Heart left ventricle (tissue), 16 donors: ENCODE measurements at regions not wholly inside any gene's neighbourhood (a gene's known extent, or its start where the extent isn't known, plus 50 kb on each side); places are given as distances from the start of the nearest gene placed in this dataset.

Source experiments
- ATAC-seq, 4 donors: fragments of 200-7000 bp; cut with Tn5 transposase; one replicate each; pipeline ENCODE4 v1.9.1; 2020 to 2022; ENCODE audit warnings: moderate library complexity in 4 of 4, mild to moderate bottlenecking in 3 of 4, moderate number of reproducible peaks in 1 of 4
- DNase-seq, 5 donors: peaks; one replicate each; pipeline ENCODE4 v3.0.0-alpha.2; 2020
- H3K27ac ChIP-seq, 12 donors: fragments of 200-600 bp; sonication (generic) in 4 of 12; one replicate each; pipeline versions ENCODE4 v1.5.0 to v1.8.0; 2016 to 2022; ENCODE audit warnings: mild to moderate bottlenecking in 2 of 12
- H3K27me3 ChIP-seq, 9 donors: fragments of 200-600 bp; sonication (generic) in 2 of 9; one replicate each; pipeline versions ENCODE4 v1.5.1 to v1.8.0; 2016 to 2022; ENCODE audit warnings: mild to moderate bottlenecking in 3 of 9
- H3K36me3 ChIP-seq, 9 donors: fragments of 200-600 bp; sonication (generic) in 2 of 9; one replicate each; pipeline versions ENCODE4 v1.5.0 to v1.8.0; 2018 to 2022; ENCODE audit warnings: mild to moderate bottlenecking in 2 of 9
- H3K4me1 ChIP-seq, 12 donors: fragments of 200-600 bp; sonication (generic) in 4 of 12; one replicate each; pipeline versions ENCODE4 v1.5.0 to v1.8.0; 2016 to 2022; ENCODE audit warnings: mild to moderate bottlenecking in 3 of 12
- H3K4me3 ChIP-seq, 12 donors: fragments of 200-600 bp; sonication (generic) in 4 of 12; one replicate each; pipeline versions ENCODE4 v1.5.0 to v1.8.0; 2017 to 2022; ENCODE audit warnings: mild to moderate bottlenecking in 9 of 12, moderate library complexity in 4 of 12
- H3K9me3 ChIP-seq, 12 donors: fragments of 200-600 bp; sonication (generic) in 4 of 12; one replicate each; pipeline versions ENCODE4 v1.5.0 to v1.8.0; 2016 to 2022; ENCODE audit warnings: mild to moderate bottlenecking in 1 of 12
- POLR2A ChIP-seq, 2 donors: fragments of 450-650 bp; IDR thresholded peaks; one replicate each; pipeline ENCODE4 v1.6.1; 2017; ENCODE audit warnings: antibody characterized with exemption in 2 of 2, mild to moderate bottlenecking in 2 of 2, moderate library complexity in 2 of 2
- WGBS, 4 donors: extraction: QIAGEN DNeasy Blood & Tissue Kit in 2 of 4; methylation state at CpG; one replicate each; pipeline versions ENCODE4 v1.1.5 to v1.1.7; 2013 to 2018; 5-methylcytosine and 5-hydroxymethylcytosine counted together
- intact Hi-C, 10 donors: fragments of 100-400 bp; cut with DNase I; formaldehyde crosslinking; loops; one replicate each; pipeline versions ENCODE4 v1.11.1 to v1.14.2; 2022
- TF ChIP-seq, protein P1 (sequence below), 12 donors: fragments of 200-600 bp; sonication (generic) in 4 of 12; IDR thresholded peaks; one replicate each; pipeline versions ENCODE4 v1.5.0 to v1.8.0; 2018 to 2022; ENCODE audit warnings: antibody characterized with exemption in 12 of 12, mild to moderate bottlenecking in 5 of 12
- donor health status: ischemic (EF 13 %, LVEDD 7.1; RV severe dilation, severe dysfunction).
- donor health status: healthy with polysubstance abuse.
- donor health status: DM: no; HTN: yes; CAD: no.
- donor health status: DM: no; HTN: no; CAD: no.
- donor health status: ischemic (EF 25% LVEDD 6.9; RV normal size, moderate dysfunction).
- donor health status: ischemic (EF 25% LVEDD 5.7; RV mildly dilated, moderate dysfunction).
- donor health status: healthy.
- donor health status: DM: yes; HTN: yes; CAD: no.
- donor health status: ischemic (EF 35%, LVEDD 5.7; RV mildly dilated, moderate dysfunction).
- donor health status: nonischemic (EF 11% LVEDD 7.7; RV severe dilation, severe dysfunction).
- donor health status: DM: yes; HTN: yes; CAD: no.
- donor health status: PGD.
- donor health status: ischemic (EF 29% LVEDD 5.4; RV normal size, mild dysfunction).
- donor health status: nonischemic (EF 23%, LVEDD 6.1; RV moderate dilation, normal function).

DNA sequence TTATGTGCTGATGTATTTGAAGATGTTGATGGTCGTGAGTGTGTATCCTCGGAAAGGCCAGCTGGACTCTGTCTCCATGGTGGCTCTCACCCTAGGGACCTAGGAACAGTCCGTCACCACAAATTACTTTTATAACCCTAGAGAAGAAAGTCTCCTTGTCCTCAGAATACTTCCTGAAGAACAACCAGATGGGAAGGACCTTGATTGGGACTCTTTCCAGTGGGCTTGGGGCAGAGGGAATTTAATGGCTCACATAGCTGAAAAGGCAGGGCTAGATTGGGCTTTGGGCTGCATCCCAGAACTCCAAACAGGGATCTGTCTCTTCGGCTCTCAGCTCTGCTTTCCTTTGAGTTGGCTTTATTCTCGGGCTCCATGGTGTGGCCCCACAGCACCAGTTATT, 90.8 kb downstream of the TBX19 start:
- Histone ChIP-seq H3K27me3 (no peaks in the 10 kb centered on the region), H3K27ac (peak overlapping the region in 2 of 12 donors; percentile 21 to 29), H3K36me3 (no peaks in the 10 kb centered on the region), H3K9me3 (no peaks in the 10 kb centered on the region), H3K4me3 (no peak overlapping the region), H3K4me1 (peaks cover 0 to 15% (median 0%) of the 10 kb centered on the region in 12 donors)
- no peak for TF ChIP-seq POLR2A (IDR thresholded peaks at IDR 0.05)
- ATAC-seq (peak in 1 of 4 donors; percentile 47), DNase-seq (peak in 1 of 5 donors; percentile 31)
- intact Hi-C loops: no loop called here
- 56 to 88% (median 74%) methylated on average over 5 of the region's 5 CpGs for WGBS, 4 donors

GRCh38 chr1:168370586-168370985, 89.9 kb downstream of the TBX19 start:
- no peaks in the 10 kb centered on the region for H3K27me3 ChIP-seq
- H3K27ac ChIP-seq: peak overlapping the region in 1 of 12 donors; percentile 24
- H3K36me3 ChIP-seq: no peaks in the 10 kb centered on the region
- no peak overlapping the region for H3K4me3 ChIP-seq
- no peaks in the 10 kb centered on the region for H3K9me3 ChIP-seq
- DNase-seq: no peak
- no peak for ATAC-seq
- intact Hi-C loops: no loop called here
- 82 to 91% (median 86%) methylated on average over 3 of the region's 3 CpGs for WGBS, 4 donors
- TF ChIP-seq, protein P1, sequence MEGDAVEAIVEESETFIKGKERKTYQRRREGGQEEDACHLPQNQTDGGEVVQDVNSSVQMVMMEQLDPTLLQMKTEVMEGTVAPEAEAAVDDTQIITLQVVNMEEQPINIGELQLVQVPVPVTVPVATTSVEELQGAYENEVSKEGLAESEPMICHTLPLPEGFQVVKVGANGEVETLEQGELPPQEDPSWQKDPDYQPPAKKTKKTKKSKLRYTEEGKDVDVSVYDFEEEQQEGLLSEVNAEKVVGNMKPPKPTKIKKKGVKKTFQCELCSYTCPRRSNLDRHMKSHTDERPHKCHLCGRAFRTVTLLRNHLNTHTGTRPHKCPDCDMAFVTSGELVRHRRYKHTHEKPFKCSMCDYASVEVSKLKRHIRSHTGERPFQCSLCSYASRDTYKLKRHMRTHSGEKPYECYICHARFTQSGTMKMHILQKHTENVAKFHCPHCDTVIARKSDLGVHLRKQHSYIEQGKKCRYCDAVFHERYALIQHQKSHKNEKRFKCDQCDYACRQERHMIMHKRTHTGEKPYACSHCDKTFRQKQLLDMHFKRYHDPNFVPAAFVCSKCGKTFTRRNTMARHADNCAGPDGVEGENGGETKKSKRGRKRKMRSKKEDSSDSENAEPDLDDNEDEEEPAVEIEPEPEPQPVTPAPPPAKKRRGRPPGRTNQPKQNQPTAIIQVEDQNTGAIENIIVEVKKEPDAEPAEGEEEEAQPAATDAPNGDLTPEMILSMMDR (IDR thresholded peaks at IDR 0.05): no peak
- H3K4me1 ChIP-seq: peaks cover 0 to 15% (median 0%) of the 10 kb centered on the region in 12 donors

DNA sequence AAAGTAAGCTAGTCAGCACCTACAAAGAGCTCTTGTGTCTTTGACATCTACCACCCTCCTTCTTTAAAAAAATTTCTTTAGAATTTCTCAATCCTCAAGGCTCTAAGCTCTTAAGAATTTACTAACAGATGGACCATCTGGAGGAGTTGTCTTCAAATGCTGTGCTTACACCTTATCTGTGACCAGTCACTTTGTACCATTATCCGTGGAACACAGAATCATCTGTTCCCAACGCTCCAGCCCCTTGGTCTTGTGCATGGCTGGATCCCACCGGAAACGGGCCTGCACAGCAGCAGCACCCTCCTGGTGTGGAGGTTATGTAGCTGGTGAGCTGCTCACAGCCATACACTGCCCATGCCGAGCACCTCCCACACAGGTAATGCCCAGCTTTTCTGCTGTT, 89.0 kb downstream of the TBX19 start:
- intact Hi-C loops: no loop called here
- Histone ChIP-seq H3K4me3 (no peak overlapping the region), H3K36me3 (no peaks in the 10 kb centered on the region), H3K4me1 (peaks cover 0 to 15% (median 0%) of the 10 kb centered on the region in 12 donors), H3K27me3 (no peaks in the 10 kb centered on the region), H3K27ac (no peak overlapping the region), H3K9me3 (no peaks in the 10 kb centered on the region)
- no peak for DNase-seq
- WGBS, 4 donors: 84 to 97% (median 90%) methylated on average over 5 of the region's 5 CpGs
- no peak for TF ChIP-seq POLR2A (IDR thresholded peaks at IDR 0.05)
- TF ChIP-seq, protein P1 (IDR thresholded peaks at IDR 0.05): no peak
- no peak for ATAC-seq

DNA sequence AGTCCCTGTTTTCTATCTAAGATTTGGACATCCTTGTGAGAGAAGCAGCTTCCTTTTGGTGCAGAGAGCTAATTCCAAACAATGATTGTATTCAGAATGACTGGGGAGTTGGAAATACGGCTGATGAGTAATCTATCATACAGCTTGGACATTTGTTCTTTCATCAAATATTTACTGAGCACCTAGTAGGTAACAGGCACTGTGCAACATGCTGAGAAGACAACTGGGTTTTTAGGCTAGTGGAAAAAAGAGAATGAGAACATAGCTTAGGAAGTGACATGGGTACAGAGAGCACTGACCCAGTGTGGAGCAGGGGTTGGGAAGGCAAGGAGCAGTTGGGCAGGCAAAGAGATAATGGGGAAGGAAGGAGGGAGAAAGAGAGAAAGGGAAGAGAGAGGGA, 87.5 kb downstream of the TBX19 start:
- Histone ChIP-seq H3K27me3 (no peaks in the 10 kb centered on the region), H3K9me3 (no peaks in the 10 kb centered on the region), H3K36me3 (no peaks in the 10 kb centered on the region), H3K4me3 (no peak overlapping the region), H3K4me1 (peaks cover 0 to 10% (median 0%) of the 10 kb centered on the region in 12 donors), H3K27ac (no peak overlapping the region)
- DNase-seq (no peak), ATAC-seq (no peak)
- WGBS, 4 donors: 65 to 95% (median 72%) methylated on average over 1 of the region's 1 CpG
- intact Hi-C loops: no loop called here
- TF ChIP-seq, protein P1 (IDR thresholded peaks at IDR 0.05): no peak
- no peak for TF ChIP-seq POLR2A (IDR thresholded peaks at IDR 0.05)
